LNCAP (cell line): ENCODE measurements at regions not wholly inside any gene's neighbourhood (a gene's known extent, or its start where the extent isn't known, plus 50 kb on each side); places are given as distances from the start of the nearest gene placed in this dataset.

Source experiments
- TF ChIP-seq, protein P1 (sequence below): fragments of 450-650 bp; IDR thresholded peaks from 2 replicates; pipeline ENCODE4 v1.5.1; 2017; ENCODE audit warnings: mild to moderate bottlenecking

DNA sequence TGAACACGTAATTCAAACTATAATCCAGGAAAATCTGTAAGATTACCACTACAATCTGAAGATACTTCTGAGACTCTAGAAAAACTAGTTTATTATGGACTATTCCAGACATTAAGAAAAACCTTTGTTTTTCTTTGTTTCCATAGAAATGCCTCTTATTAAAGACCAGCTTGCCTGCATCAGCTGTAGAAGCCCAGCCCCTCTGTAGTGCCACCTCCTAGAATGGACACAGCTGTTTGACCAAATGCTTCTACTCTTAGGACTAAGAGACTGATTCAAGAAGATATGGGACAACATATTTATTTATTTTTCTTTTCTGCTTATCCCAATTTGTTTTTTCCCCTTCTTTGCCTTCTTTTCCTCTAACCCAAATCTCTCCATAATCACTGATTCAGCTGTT lies 93.8 kb downstream of the CXCL12 start:
- TF ChIP-seq, protein P1, sequence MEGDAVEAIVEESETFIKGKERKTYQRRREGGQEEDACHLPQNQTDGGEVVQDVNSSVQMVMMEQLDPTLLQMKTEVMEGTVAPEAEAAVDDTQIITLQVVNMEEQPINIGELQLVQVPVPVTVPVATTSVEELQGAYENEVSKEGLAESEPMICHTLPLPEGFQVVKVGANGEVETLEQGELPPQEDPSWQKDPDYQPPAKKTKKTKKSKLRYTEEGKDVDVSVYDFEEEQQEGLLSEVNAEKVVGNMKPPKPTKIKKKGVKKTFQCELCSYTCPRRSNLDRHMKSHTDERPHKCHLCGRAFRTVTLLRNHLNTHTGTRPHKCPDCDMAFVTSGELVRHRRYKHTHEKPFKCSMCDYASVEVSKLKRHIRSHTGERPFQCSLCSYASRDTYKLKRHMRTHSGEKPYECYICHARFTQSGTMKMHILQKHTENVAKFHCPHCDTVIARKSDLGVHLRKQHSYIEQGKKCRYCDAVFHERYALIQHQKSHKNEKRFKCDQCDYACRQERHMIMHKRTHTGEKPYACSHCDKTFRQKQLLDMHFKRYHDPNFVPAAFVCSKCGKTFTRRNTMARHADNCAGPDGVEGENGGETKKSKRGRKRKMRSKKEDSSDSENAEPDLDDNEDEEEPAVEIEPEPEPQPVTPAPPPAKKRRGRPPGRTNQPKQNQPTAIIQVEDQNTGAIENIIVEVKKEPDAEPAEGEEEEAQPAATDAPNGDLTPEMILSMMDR: no peak

DNA sequence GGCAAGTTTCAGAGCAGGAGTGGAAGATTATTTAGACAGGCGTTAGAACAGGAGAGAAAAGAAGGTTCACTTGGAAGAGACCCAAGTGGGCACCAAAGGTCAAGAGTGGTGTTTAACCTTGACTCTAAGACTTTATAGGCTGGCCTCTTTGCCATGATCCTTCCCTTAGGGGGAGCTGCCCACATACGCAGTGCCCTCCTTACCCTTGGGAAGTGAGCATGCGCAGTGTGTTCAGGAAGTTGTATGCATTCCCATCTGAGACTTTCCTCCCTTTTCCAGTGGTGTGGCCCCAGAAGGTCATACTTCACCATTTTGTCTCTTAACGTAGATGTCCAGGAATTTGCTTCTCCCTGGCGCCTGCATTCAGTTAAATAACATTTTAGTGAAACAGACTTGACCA lies 95.8 kb downstream of the CXCL12 start:
- TF ChIP-seq, protein P1: no peak

DNA sequence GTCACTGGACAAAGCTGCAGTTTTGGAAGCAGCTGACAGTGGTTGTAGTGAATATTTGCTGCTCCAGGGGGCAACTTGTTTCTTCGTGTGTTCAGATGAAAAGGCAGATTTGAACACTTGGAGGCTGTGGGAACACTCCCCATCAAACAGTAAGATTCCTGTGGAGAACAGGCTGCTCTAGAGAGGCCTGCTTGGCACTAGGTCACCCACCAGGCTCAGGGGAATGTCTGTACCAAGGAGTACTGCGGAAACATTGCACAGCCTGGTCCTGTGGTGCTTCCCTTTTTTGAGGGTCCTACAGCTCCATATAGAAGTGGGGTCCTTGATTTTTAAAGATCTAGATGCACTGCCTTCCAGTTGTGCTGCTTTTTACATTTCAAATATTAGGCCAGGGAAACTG lies 97.5 kb downstream of the CXCL12 start:
- TF ChIP-seq, protein P1: no peak

DNA sequence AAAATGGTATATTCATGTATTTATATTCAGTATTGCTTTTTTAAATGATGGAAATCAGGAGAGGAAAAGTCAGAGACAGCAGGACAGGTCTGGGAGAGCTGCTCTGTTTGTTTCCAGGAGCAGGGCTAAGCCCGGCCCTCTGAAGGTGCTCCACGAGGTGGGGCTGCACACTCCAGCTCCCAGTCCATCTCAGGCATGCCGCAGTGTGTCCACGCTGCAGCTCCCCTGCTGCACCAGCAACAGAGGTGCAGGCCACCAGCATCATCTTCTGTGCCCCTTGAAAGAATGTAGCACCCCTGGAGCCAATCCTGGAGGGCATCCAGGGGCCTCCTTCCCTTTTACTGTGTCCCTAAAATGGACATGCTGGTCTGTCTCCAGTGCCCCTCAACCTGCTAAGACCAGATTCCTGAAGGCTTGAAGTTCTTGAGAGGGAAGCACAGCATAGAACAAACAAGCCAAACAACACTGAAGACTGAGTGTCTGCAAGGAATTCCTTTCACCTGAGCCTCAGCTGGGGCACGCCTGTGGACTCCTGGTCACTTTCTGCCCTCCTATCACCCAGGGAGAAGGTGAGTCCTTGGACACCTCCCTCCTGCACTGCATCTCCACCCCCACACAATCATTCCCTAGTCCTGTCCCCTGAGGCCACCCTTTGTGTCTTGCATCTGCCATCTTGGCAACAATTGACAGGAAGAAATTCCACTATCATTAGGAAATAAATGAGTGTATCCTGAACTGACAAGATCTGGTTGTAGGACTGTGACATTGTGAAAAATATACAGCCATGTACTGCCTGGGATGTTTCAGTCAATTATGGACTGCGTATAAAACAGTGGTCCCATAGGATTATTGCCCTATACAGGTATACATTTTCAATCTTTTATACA lies 100.5 kb downstream of the CXCL12 start:
- TF ChIP-seq, protein P1: no peak

DNA sequence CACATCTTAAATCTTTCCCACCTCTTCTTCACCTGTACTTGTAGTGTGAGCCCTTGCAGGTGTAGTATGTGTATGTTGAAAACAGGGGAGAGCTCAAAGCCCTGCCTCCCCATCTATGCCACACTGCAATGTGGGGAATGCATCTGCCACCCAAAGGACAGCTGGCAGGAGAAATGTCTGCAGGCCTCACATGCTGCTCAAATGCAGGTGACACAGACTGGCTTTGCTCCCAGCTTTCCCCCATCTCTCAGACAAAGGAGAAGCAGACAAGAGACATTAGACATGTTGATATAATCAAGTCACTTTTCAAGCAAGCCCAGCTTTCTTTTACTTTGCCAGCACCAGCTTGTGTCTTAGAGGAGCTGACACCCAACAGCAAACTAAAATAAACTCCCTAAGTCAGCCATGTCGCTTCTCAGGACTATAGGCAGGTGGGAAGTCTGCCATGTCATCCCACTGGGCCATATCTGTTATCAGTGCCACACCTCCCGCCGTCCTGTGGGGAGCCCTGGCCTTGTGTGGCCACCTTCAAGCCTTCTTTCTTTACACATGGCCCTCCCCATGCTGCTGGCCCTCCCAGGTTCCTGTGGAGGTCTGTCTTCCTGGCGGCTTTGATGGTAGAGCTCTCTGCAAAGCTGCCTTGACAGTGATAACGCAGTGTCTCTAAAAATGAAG lies 102.1 kb downstream of the CXCL12 start:
- TF ChIP-seq, protein P1: no peak

DNA sequence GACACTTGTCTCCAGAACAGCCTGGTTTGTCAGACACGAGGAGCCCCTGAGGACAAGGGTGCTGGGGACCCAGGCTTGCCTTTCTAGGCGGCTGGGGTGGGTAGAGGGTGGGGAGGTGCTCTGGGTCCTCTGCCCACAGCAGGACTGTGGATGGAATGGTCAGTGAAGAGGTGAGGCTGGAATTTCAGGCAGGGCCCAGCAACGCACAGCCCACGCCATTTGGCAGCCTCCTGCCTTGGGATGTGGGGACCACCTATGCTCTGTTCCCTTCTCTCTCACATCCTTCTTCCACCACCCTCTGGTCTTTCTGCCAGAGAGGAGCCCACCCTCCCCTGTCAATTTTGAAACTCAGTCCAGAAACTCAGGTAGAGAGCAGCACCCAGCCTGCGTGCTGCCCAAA lies 103.2 kb downstream of the CXCL12 start:
- TF ChIP-seq, protein P1: no peak

DNA sequence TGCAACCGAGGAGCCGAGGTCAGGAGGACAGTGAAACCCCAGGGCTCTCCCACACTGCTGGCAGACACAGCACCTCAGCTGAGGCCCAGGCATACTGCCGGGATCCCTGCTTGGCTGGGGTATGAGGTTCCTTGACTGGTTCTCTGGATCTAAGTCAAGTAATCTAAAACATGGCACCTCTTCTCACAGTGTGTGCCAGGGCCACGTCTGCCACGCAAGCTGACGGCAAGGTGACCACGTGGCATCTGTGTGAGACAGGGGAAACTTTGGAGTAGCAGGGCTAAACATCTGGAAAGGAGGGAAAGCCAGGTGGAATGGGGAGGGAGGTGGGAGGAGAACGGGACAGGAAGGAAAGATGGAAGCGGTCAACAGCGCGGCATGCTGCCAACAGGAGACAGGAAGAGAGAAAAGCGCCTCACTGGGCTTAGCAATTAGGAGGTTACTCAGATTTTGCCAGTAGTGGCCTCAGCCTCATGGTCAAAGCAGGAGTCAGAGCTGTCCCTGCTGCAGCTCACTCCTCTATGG lies 103.7 kb downstream of the CXCL12 start:
- TF ChIP-seq, protein P1: no peak
